IgD-negative memory B cell (primary cell): ENCODE measurements at regions not wholly inside any gene's neighbourhood (a gene's known extent, or its start where the extent isn't known, plus 50 kb on each side); places are given as distances from the start of the nearest gene placed in this dataset.
A peak's percentile ranks its signal among the peaks of the same experiment; 100 is the strongest.

Experiments used
- H3K27ac Mint-ChIP-seq, 3 donors: one replicate each; pipeline ENCODE4 v1.8.0; 2020 to 2022; ENCODE audit warnings: mild to moderate bottlenecking in 3 of 3, mixed read lengths in 3 of 3, moderate library complexity in 1 of 3
- H3K27me3 Mint-ChIP-seq: one replicate; pipeline ENCODE4 v1.8.0; 2021; ENCODE audit warnings: mixed read lengths
- H3K36me3 Mint-ChIP-seq: one replicate; pipeline ENCODE4 v1.8.0; 2020; ENCODE audit warnings: mild to moderate bottlenecking, mixed read lengths
- H3K4me1 Mint-ChIP-seq, 3 donors: one replicate each; pipeline ENCODE4 v1.8.0; 2020 to 2022; ENCODE audit warnings: mixed read lengths in 3 of 3, mild to moderate bottlenecking in 1 of 3
- H3K4me3 Mint-ChIP-seq, 4 donors: one replicate each; pipeline ENCODE4 v1.8.0; 2020 to 2022; ENCODE audit warnings: mild to moderate bottlenecking in 4 of 4, mixed read lengths in 4 of 4, moderate library complexity in 3 of 4
- H3K9me3 Mint-ChIP-seq, 3 donors: one replicate each; pipeline ENCODE4 v1.8.0; 2020 to 2021; ENCODE audit warnings: mixed read lengths in 3 of 3, mild to moderate bottlenecking in 1 of 3

DNA sequence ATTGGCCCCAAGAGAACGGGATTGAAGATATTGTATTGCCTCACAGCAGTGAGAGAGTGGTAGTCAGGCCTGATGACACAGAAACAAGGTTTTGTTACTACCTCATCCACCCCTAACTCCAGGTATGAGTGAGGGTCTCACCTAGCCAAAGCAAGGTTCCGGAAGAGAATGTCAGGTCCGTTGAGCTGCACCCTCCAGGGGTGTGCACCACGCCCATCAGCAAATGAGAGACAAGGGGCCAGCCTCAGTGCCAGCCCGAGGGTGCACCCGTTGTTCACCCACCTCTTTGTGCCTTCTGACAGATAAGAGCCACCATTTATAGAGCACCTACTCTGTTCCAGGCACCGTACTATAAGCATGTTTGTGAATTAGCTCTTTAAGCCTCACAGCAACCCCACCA, 121.9 kb upstream of the IPO9 start:
- peaks cover 5% of the 10 kb centered on the region for H3K27me3 Mint-ChIP-seq
- no peaks in the 10 kb centered on the region for H3K36me3 Mint-ChIP-seq
- no peak overlapping the region for H3K4me3 Mint-ChIP-seq
- no peak overlapping the region for H3K27ac Mint-ChIP-seq
- H3K9me3 Mint-ChIP-seq: no peaks in the 10 kb centered on the region
- H3K4me1 Mint-ChIP-seq: no peaks in the 10 kb centered on the region

DNA sequence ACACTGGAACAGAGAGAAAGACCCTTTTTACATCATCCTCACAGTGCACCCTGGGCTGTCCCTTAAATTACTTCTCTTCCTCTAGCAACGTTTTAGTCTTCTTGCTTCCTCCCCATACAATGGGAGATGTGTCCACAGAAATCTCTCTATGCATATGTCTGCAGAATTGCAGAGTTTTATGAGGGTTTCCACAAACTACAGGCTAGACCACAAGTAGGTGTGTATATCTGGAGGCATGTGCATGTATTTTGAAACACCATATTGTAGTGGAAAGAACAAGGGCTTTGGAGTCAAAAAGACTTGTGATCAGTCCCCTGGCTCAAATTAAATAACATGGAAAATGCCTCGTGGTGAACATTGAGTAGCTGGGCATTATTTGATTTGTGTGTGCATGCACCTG, 121.3 kb upstream of the IPO9 start:
- Mint-ChIP-seq H3K9me3 (no peaks in the 10 kb centered on the region), H3K4me3 (no peak overlapping the region), H3K4me1 (no peaks in the 10 kb centered on the region), H3K27ac (no peak overlapping the region), H3K27me3 (peaks cover 5% of the 10 kb centered on the region), H3K36me3 (no peaks in the 10 kb centered on the region)

DNA sequence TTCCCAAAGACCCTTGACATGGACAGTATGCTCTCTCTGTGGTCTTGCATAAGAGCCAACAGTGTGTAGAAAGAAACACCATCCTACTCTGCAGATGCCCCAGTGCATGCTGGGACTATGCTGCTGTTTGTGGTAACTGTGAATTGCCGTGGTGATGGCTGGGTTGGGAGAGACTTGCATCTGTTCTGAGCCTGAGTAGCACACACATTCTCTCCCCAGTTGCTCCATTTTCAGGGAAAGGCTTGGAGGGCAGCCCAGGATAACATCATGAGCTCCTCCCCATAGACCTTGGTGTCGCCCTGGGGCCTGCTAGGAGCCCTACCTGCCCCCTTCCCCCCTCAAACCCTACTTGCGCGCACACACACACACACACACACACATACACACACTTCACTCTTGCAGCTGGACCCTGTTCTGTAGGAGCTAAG, 120.9 kb upstream of the IPO9 start:
- H3K36me3 Mint-ChIP-seq: no peaks in the 10 kb centered on the region
- no peaks in the 10 kb centered on the region for H3K4me1 Mint-ChIP-seq
- no peak overlapping the region for H3K4me3 Mint-ChIP-seq
- H3K27ac Mint-ChIP-seq: no peak overlapping the region
- H3K27me3 Mint-ChIP-seq: peaks cover 5% of the 10 kb centered on the region
- H3K9me3 Mint-ChIP-seq: no peaks in the 10 kb centered on the region

DNA sequence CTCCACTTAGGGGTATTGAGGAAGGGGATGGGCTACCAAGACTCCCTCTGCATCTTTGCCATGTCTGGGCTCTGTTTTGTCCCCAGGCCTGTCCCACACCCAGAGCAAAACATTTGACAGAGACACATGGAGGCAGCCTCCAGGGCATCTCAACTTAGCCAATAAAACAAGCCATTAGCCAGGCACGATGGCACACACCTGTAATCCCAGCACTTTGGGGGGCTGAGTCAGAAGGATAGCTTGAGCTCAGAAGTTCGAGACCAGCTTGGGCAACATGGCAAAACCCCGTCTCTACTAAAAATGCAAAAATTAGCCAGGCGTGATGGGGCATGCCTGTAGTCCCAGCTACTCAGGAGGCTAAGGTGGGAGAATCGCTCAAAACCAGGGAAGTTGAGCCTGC, 120.3 kb upstream of the IPO9 start:
- H3K36me3 Mint-ChIP-seq: no peaks in the 10 kb centered on the region
- H3K27ac Mint-ChIP-seq: no peak overlapping the region
- H3K4me3 Mint-ChIP-seq: no peak overlapping the region
- H3K4me1 Mint-ChIP-seq: no peaks in the 10 kb centered on the region
- H3K9me3 Mint-ChIP-seq: no peaks in the 10 kb centered on the region
- peaks cover 5% of the 10 kb centered on the region for H3K27me3 Mint-ChIP-seq

DNA sequence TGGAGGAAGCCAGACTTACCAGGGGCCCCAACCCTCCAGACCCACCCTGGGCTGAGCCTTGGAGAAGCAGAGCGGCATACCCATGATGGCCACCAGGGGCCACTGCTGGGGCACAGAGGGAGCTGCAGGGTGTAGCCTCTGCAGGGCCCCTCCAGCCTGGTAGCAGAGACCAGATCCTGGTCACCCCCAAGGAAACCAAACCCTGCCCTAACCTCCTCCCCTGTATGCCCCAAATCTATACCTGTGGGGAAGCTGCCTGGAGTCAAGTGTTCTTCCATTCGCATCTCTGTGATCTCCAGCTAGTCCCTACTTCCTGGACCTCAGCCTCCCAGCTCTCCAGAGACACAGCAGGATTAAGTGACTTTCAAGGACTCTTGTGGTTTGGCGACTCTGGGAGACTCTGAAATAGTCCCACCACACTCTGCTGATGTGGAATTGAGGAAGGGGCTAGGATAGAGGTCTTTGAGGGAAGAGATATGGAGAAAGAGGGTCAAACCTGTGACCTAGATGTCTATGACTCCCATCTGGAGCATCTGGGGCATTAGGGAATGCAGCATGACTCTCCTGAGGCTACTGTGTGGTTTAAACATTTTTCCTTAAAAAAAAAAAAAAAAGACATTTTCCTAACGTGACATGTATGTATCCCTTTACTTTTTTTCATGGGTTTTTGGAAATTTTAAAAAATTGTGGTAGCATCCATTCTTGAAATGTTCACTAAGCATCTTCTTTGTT, 119.2 kb upstream of the IPO9 start:
- no peak overlapping the region for H3K4me3 Mint-ChIP-seq
- H3K4me1 Mint-ChIP-seq: no peaks in the 10 kb centered on the region
- no peaks in the 10 kb centered on the region for H3K36me3 Mint-ChIP-seq
- H3K27me3 Mint-ChIP-seq: no peaks in the 10 kb centered on the region
- no peaks in the 10 kb centered on the region for H3K9me3 Mint-ChIP-seq
- H3K27ac Mint-ChIP-seq: no peak overlapping the region

DNA sequence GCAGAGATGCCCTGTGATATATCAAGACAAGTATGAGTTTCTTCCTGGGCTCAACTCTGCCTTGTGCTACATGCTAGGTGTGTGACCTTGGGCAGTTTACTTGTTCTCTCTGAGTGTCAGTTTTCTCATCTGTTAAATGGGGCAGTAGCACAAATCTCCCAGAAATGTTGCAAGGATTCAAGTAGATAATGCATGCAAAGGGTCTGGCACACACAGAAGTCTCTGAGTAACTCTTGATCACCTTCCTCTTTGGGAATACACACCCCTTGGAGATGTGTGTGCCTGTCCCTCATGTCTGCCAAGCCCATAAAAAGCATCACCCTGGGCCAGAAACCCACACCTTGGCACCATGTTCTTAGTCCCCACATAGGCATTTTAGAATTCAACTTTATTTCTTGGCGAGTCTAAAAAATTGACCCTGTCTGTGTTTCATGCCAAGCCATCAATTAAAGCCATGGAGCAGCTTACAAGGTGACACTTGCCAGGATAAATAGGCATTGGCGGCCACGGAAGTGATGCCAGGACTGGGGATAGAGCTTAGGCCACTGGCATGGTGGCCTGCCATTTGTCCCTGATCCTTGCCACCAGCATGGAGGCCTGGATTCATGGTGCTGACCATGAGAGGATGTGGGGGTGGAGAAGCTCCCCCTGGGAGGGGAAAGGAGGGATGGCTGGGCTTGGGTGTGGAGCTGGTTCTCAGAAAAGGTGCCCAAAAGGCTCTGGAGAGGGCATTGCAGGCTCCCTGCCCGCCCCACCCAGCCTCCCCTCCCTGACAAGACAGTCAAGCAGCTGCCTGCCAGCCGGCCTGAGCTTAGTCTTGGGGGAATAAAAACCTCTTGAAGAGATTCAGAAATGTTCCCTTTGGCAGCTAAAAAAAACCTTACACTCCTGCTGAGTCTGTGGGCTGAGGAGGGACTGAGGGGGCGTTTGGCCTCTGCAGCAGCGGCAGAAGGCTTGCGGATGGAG, 118.0 kb upstream of the IPO9 start:
- no peak overlapping the region for H3K27ac Mint-ChIP-seq
- no peaks in the 10 kb centered on the region for H3K27me3 Mint-ChIP-seq
- H3K36me3 Mint-ChIP-seq: no peaks in the 10 kb centered on the region
- no peaks in the 10 kb centered on the region for H3K9me3 Mint-ChIP-seq
- peak overlapping the region in 1 of 4 donors; percentile 13 for H3K4me3 Mint-ChIP-seq
- peaks cover 4 to 5% (median 4%) of the 10 kb centered on the region in 3 donors for H3K4me1 Mint-ChIP-seq

DNA sequence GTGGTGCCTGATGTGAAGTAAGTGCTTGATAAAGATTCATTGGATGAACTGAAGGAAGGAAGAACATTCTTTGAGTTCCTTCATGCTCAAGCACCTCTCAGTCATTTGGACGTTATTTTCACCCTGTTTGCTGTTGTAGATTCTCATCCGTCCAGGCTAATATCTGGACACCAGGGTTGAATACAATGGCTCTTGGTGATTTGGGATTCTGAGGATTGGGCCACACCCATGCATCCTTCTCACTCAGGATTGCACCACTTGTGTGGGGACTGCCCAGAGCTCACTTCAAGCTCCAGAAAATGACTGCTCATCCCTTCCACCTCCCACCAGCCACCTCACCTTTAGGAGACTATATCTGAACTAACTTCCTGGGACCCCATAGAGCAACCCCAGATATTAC, 117.1 kb upstream of the IPO9 start:
- H3K4me1 Mint-ChIP-seq: peaks cover 9 to 10% (median 10%) of the 10 kb centered on the region in 3 donors
- H3K27me3 Mint-ChIP-seq: no peaks in the 10 kb centered on the region
- no peak overlapping the region for H3K27ac Mint-ChIP-seq
- H3K4me3 Mint-ChIP-seq: no peak overlapping the region
- no peaks in the 10 kb centered on the region for H3K9me3 Mint-ChIP-seq
- H3K36me3 Mint-ChIP-seq: no peaks in the 10 kb centered on the region

DNA sequence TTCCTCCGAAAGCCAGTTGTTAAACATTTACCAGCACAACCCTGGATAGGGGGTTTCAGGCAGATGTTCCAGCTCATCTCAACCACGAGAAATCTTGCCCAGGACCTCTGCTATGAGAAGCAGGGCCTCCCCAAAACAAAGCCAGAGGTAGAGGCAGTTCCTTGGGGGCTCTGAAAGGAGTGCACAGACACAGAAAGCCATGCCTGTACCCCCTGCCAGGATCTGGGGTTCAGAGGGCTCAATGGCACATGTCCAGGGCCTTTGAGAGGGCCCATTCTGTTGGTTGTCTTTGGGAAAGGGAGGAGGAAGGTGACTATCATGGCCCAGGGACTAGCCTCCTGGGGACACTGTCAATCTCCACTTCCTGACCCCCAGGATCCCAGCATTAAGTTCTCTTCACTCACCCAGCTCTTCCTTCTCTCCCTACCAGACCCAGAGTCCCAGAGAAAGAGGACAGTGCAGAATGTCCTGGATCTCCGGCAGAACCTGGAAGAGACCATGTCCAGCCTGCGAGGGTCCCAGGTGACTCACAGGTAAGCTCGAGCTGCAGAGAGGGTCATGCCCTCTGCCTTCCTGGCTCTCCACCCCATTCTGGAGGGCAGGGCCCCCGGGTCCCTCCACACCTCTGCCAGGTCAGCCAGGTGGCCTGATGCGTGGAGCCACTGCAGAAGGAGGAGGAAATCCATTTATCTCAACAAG, 116.4 kb upstream of the IPO9 start:
- H3K4me1 Mint-ChIP-seq: peaks cover 9 to 12% (median 10%) of the 10 kb centered on the region in 3 donors
- no peaks in the 10 kb centered on the region for H3K27me3 Mint-ChIP-seq
- no peaks in the 10 kb centered on the region for H3K36me3 Mint-ChIP-seq
- H3K9me3 Mint-ChIP-seq: no peaks in the 10 kb centered on the region
- no peak overlapping the region for H3K4me3 Mint-ChIP-seq
- H3K27ac Mint-ChIP-seq: no peak overlapping the region

DNA sequence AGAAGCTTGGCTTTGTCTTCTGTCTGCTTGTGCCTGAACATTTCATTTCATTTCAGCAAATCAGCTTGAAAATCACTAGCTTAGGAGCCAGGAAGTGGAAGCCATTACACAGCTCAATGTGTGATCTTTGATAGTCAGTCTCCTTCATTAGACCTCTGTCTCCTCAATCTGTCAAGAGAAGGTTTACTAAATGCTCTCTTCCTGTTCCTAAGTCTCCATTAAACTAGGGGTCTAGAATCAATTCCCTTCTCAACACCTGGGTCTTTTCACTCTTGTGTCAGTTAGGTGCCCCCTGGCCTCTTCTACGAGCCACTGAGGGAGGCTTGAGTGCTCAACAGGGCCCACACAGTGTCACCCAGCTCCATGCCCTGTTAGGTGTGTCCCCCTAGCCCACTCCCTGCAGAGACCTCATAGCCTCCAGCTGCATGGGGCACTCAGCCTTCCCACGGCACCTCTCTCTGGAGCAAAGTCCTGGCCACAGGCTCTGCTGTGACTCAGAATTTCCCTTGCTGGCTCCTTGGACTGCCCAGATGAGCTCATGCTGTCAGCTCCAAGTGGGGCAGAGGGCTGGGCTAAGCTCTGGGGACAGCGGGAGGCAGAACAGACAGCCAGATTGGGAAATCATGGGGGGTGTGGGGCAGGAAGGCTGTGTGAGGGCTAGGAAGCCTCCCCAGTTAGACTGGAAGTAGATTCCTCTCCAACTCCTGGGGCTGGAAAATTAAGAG, 115.7 kb upstream of the IPO9 start:
- Mint-ChIP-seq H3K4me3 (peak overlapping the region in 1 of 4 donors; percentile 47), H3K4me1 (peaks cover 10 to 15% (median 11%) of the 10 kb centered on the region in 3 donors), H3K27me3 (no peaks in the 10 kb centered on the region), H3K36me3 (no peaks in the 10 kb centered on the region), H3K27ac (no peak overlapping the region), H3K9me3 (no peaks in the 10 kb centered on the region)

DNA sequence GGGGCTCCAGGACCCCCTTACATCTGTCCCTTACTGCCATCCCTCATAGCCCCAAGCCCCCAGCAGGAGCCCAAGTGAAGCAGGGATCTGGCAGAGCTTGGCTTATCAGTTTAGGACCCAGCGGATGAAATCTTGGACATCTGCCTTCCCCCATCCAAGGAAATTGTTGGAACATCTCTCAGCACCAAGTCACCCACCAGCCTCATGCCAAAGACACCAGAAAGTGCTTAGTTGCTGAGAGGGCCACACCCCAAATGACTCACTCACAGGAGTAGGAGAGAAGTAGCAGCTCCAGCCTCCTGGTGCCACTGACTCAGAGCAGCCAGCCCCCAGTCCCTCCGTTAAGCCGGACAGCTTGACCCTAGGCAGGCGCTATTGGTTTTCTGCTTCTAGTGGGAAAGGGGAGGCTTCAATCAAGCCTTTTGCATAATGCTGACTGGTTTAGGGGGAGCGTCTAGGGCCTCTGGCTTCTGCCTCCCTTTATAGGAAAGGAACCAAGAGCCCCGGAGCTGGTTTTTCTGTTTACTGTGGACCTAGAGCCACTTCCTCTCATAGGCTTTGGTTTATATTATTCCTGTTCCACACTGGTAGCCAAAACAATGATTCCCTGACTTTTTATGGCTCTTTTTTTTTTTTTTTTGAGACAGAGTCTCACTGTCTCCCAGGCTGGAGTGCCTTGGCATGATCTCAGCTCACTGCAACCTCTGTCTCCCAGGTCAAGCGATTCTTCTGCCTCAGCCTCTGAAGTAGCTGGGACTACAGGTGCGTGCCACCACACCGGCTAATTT, 114.2 kb upstream of the IPO9 start:
- Mint-ChIP-seq H3K36me3 (no peaks in the 10 kb centered on the region), H3K9me3 (no peaks in the 10 kb centered on the region), H3K4me3 (no peak overlapping the region), H3K4me1 (peaks cover 10 to 19% (median 11%) of the 10 kb centered on the region in 3 donors), H3K27ac (no peak overlapping the region), H3K27me3 (no peaks in the 10 kb centered on the region)

DNA sequence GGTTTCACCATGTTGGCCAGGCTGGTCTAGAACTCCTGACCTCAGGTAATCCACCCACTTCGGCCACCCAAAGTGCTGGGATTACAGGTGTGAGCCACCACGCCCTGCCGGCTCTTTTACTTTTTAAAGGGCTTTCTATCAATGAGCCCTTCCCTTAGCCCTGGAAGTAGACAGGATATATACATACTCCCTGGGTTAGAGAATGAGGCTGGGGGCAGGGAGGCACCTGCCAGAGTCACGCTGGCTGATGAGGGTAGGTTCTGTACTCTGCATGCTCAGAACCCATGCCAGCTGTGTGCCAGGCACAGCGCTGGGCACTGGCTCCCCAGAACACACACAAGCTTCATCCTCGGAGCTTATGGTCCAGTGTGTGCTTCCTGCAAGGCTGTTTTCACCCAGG, 113.6 kb upstream of the IPO9 start:
- no peaks in the 10 kb centered on the region for H3K27me3 Mint-ChIP-seq
- no peaks in the 10 kb centered on the region for H3K36me3 Mint-ChIP-seq
- H3K27ac Mint-ChIP-seq: no peak overlapping the region
- H3K4me3 Mint-ChIP-seq: peak overlapping the region in 1 of 4 donors; percentile 63
- peaks cover 10 to 19% (median 11%) of the 10 kb centered on the region in 3 donors for H3K4me1 Mint-ChIP-seq
- H3K9me3 Mint-ChIP-seq: no peaks in the 10 kb centered on the region

DNA sequence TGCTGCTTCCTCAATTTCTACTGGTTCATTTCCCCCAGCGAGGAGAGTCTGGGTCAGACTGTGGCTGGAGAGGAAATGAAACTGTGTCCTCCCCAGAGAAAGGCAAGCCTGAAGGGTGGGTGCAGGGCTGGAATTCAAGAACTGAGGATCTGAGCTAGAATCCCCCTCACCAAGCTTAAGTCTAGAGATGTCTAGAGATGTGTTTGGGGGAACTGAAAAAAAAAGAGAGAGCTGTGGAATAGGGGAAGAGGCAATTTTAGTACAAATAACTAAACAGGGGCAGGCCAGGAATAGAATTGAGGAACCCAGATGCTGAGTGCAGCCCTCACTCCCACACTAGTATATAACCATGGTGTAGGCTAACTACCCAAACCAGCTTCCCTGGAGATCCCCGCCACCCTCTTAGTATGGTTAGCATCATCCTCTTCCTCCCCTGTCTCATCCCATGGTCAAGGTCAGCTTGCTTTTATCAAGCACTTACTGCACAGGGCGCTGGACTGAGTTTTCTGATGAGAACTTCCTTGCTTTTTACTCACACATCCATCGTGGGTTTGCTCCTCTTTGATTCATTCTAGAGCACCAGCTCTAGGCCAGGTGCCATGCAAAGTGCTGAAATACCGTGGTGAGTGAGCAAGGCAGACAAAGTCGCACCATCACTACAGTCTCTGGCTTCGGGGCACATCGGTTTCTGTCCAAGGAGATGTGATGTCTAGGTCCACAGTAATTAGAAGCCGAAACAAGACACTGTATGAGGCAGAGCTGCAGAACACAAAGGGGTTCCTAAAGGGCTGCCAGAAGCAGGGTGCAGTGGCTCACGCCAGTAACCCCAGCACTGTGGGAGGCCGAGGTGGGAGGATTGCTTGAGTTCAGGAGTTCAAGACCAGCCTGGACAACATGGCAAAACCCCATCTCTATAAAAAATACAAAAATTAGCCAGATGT, 112.9 kb upstream of the IPO9 start:
- Mint-ChIP-seq H3K27ac (peak overlapping the region in 1 of 3 donors; percentile 67), H3K9me3 (no peaks in the 10 kb centered on the region), H3K4me1 (peaks cover 10 to 19% (median 11%) of the 10 kb centered on the region in 3 donors), H3K36me3 (no peaks in the 10 kb centered on the region), H3K4me3 (peak overlapping the region in 1 of 4 donors; percentile 63), H3K27me3 (no peaks in the 10 kb centered on the region)

DNA sequence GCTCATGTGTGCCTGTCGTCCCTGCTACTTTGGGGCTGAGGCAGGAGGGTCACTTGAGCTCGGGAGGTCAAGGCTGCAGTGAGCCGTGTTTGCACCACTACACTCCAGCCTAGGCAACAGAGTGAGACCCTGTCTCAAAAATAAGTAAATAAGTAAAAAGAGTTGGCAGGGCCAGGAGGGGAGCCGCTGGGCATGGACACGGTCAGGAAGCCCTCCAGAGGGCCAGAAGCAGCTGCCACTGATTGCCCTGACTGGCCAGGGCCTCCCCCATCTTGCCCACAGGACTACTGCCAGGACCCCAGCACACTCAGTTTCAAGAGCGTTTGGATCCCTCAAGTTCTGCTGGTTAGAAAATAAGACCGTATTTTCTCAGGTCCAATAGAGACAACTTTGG, 112.2 kb upstream of the IPO9 start:
- Mint-ChIP-seq H3K36me3 (no peaks in the 10 kb centered on the region), H3K4me3 (no peak overlapping the region), H3K4me1 (peaks cover 10 to 19% (median 11%) of the 10 kb centered on the region in 3 donors), H3K27ac (no peak overlapping the region), H3K9me3 (no peaks in the 10 kb centered on the region), H3K27me3 (no peaks in the 10 kb centered on the region)
